Liver (tissue), 8 donors: ENCODE measurements at regions not wholly inside any gene's neighbourhood (a gene's known extent, or its start where the extent isn't known, plus 50 kb on each side); places are given as distances from the start of the nearest gene placed in this dataset.

Source experiments
- DNase-seq: peaks from one replicate; pipeline ENCODE4 v3.0.0-alpha.2; 2017; ENCODE audit warnings: low spot score
- H3K27ac ChIP-seq, 2 donors: one replicate each; pipeline ENCODE4 v1.7.0; 2013; ENCODE audit warnings: inconsistent platforms in 2 of 2, low read length in 2 of 2, control low read depth in 1 of 2, low read depth in 1 of 2, mild to moderate bottlenecking in 1 of 2
- H3K27me3 ChIP-seq, 4 donors: one replicate each; pipeline versions ENCODE4 v1.6.1 to v1.7.0; 2013; ENCODE audit warnings: low read length in 3 of 4, inconsistent platforms in 1 of 4, mild to moderate bottlenecking in 1 of 4, moderate library complexity in 1 of 4; ENCODE audit not compliant: control insufficient read depth in 4 of 4, insufficient read depth in 4 of 4
- H3K36me3 ChIP-seq, 4 donors: one replicate each; pipeline versions ENCODE4 v1.6.1 to v1.7.0; 2013; ENCODE audit warnings: low read length in 3 of 4, mild to moderate bottlenecking in 3 of 4, low read depth in 1 of 4, moderate library complexity in 1 of 4; ENCODE audit not compliant: control insufficient read depth in 4 of 4, insufficient read depth in 3 of 4
- H3K4me1 ChIP-seq, 4 donors: one replicate each; pipeline versions ENCODE4 v1.6.1 to v1.7.0; 2013; ENCODE audit warnings: low read length in 3 of 4, mild to moderate bottlenecking in 3 of 4, moderate library complexity in 1 of 4; ENCODE audit not compliant: control insufficient read depth in 4 of 4, insufficient read depth in 4 of 4
- H3K4me3 ChIP-seq, 3 donors: one replicate each; pipeline versions ENCODE4 v1.6.1 to v1.7.0; 2013; ENCODE audit warnings: low read length in 3 of 3, control low read depth in 1 of 3, low read depth in 1 of 3, mild to moderate bottlenecking in 1 of 3
- H3K9ac ChIP-seq, 2 donors: one replicate each; pipeline ENCODE4 v1.7.0; 2013; ENCODE audit warnings: low read length in 2 of 2, mild to moderate bottlenecking in 2 of 2, moderate library complexity in 2 of 2, control low read depth in 1 of 2, low read depth in 1 of 2
- H3K9me3 ChIP-seq, 4 donors: one replicate each; pipeline versions ENCODE4 v1.6.1 to v1.7.0; 2013; ENCODE audit warnings: low read length in 3 of 4; ENCODE audit not compliant: control insufficient read depth in 4 of 4
- FOXA1 ChIP-seq: IDR thresholded peaks from 2 replicates; pipeline ENCODE4 v1.6.1; 2016; ENCODE audit warnings: antibody characterized with exemption
- GABPA ChIP-seq, 2 donors: IDR thresholded peaks in 1 of 2; conservative IDR thresholded peaks in 1 of 2; 2 replicates each; pipeline ENCODE4 v1.6.1; 2016; ENCODE audit warnings: antibody characterized with exemption in 2 of 2, mild to moderate bottlenecking in 1 of 2, moderate library complexity in 1 of 2
- HNF4A ChIP-seq, 2 donors: conservative IDR thresholded peaks; 2 replicates each; pipeline ENCODE4 v1.6.1; 2016; ENCODE audit warnings: antibody characterized with exemption in 2 of 2, mild to moderate bottlenecking in 2 of 2
- HNF4G ChIP-seq: IDR thresholded peaks from 2 replicates; pipeline ENCODE4 v1.6.1; 2016; ENCODE audit warnings: antibody characterized with exemption
- JUND ChIP-seq, 2 donors: IDR thresholded peaks; 2 replicates each; pipeline ENCODE4 v1.6.1; 2016; ENCODE audit warnings: antibody characterized with exemption in 2 of 2
- NR2F2 ChIP-seq: IDR thresholded peaks from 2 replicates; pipeline ENCODE4 v1.6.1; 2016; ENCODE audit warnings: antibody characterized with exemption
- RAD21 ChIP-seq, 2 donors: IDR thresholded peaks; 2 replicates each; pipeline ENCODE4 v1.6.1; 2016; ENCODE audit warnings: antibody characterized with exemption in 2 of 2, mild to moderate bottlenecking in 2 of 2
- RXRA ChIP-seq, 2 donors: IDR thresholded peaks; 2 replicates each; pipeline ENCODE4 v1.6.1; 2017 to 2018; ENCODE audit warnings: antibody characterized with exemption in 2 of 2, mild to moderate bottlenecking in 1 of 2
- SP1 ChIP-seq: IDR thresholded peaks from 2 replicates; pipeline ENCODE4 v1.6.1; 2018; ENCODE audit warnings: antibody characterized with exemption, mild to moderate bottlenecking
- YY1 ChIP-seq: IDR thresholded peaks from 2 replicates; pipeline ENCODE4 v1.6.1; 2016; ENCODE audit warnings: antibody characterized with exemption, mild to moderate bottlenecking
- WGBS: extraction: QIAGEN DNeasy Blood & Tissue Kit; methylation state at CpG from one replicate; pipeline ENCODE4 v1.1.7; 2013; 5-methylcytosine and 5-hydroxymethylcytosine counted together
- TF ChIP-seq, protein P1 (sequence below): IDR thresholded peaks from 2 replicates; pipeline ENCODE4 v1.6.1; 2016; ENCODE audit warnings: antibody characterized with exemption
- TF ChIP-seq, protein P2 (sequence below): fragments of 150-350 bp; IDR thresholded peaks from 2 replicates; pipeline ENCODE4 v1.5.1; 2017; ENCODE audit warnings: improper control_type of control experiment, low read depth, low read length; ENCODE audit not compliant: missing input control
- TF ChIP-seq, protein P3 (sequence below): IDR thresholded peaks from 2 replicates; pipeline ENCODE4 v1.6.1; 2016; ENCODE audit warnings: antibody characterized with exemption
- donor health status: healthy.
- donor health status: healthy.
- donor health status: healthy.
- donor health status: healthy.
- donor health status: healthy.

DNA sequence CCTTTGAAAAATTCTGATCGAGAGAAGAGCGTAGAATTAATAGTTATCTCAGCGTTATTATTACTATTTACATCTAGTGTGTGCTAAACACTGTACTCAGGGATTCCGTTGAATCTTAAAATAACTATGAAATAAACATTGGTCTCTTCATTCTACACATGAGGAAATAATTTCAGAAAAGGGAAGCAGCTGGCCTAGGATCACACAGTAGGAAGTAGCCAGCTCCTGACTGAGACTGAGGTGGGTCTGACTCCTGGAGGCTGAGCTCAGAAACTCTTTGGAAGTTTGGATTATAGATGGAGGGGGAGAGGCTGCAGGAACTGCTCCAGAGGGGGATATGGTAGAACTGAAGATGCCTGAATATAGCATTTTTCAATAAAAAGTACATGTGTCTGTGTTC lies 183.9 kb upstream of the WDR11 start:
- H3K4me3 ChIP-seq: no peak overlapping the region
- no peak for TF ChIP-seq SP1
- no peak for TF ChIP-seq NR2F2
- TF ChIP-seq RAD21 (IDR thresholded peaks at IDR 0.05): no peak
- H3K36me3 ChIP-seq: no peaks in the 10 kb centered on the region
- H3K27ac ChIP-seq: no peak overlapping the region
- H3K9me3 ChIP-seq: no peaks in the 10 kb centered on the region
- no peaks in the 10 kb centered on the region for H3K27me3 ChIP-seq
- WGBS: 50% methylated on average over 4 of the region's 4 CpGs
- H3K4me1 ChIP-seq: no peaks in the 10 kb centered on the region
- DNase-seq: no peak
- no peak overlapping the region for H3K9ac ChIP-seq

DNA sequence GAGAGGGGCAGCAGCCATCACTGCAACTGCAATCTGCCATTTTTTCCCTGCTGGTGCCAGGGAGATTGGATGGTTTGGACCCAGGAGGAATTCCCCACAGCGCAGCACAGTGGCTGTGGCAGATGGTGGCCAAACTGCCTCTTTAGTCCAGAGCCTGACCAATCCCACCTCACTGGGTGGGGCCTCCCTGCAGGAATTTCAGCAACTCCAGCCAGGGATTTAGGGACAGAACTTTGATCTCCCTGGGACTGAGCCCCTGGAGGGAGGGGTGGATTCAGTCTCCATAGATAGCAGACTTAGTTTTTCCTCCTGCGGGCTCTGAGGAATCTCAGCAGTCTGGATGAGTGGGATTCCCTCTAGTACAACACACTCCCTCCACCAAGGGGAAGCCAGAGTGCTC lies 179.7 kb upstream of the WDR11 start:
- no peak overlapping the region for H3K4me3 ChIP-seq
- 58% methylated on average over 2 of the region's 2 CpGs for WGBS
- TF ChIP-seq FOXA1: no peak
- TF ChIP-seq RXRA (IDR thresholded peaks at IDR 0.05): no peak
- TF ChIP-seq SP1: no peak
- TF ChIP-seq, protein P1, sequence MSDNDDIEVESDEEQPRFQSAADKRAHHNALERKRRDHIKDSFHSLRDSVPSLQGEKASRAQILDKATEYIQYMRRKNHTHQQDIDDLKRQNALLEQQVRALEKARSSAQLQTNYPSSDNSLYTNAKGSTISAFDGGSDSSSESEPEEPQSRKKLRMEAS: no peak
- TF ChIP-seq RAD21 (IDR thresholded peaks at IDR 0.05): no peak
- TF ChIP-seq, protein P2, sequence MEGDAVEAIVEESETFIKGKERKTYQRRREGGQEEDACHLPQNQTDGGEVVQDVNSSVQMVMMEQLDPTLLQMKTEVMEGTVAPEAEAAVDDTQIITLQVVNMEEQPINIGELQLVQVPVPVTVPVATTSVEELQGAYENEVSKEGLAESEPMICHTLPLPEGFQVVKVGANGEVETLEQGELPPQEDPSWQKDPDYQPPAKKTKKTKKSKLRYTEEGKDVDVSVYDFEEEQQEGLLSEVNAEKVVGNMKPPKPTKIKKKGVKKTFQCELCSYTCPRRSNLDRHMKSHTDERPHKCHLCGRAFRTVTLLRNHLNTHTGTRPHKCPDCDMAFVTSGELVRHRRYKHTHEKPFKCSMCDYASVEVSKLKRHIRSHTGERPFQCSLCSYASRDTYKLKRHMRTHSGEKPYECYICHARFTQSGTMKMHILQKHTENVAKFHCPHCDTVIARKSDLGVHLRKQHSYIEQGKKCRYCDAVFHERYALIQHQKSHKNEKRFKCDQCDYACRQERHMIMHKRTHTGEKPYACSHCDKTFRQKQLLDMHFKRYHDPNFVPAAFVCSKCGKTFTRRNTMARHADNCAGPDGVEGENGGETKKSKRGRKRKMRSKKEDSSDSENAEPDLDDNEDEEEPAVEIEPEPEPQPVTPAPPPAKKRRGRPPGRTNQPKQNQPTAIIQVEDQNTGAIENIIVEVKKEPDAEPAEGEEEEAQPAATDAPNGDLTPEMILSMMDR: no peak
- no peak for TF ChIP-seq HNF4G
- no peak for DNase-seq
- H3K27me3 ChIP-seq: no peaks in the 10 kb centered on the region
- no peak overlapping the region for H3K27ac ChIP-seq
- H3K4me1 ChIP-seq: no peaks in the 10 kb centered on the region
- no peak overlapping the region for H3K9ac ChIP-seq
- no peaks in the 10 kb centered on the region for H3K9me3 ChIP-seq
- no peaks in the 10 kb centered on the region for H3K36me3 ChIP-seq

DNA sequence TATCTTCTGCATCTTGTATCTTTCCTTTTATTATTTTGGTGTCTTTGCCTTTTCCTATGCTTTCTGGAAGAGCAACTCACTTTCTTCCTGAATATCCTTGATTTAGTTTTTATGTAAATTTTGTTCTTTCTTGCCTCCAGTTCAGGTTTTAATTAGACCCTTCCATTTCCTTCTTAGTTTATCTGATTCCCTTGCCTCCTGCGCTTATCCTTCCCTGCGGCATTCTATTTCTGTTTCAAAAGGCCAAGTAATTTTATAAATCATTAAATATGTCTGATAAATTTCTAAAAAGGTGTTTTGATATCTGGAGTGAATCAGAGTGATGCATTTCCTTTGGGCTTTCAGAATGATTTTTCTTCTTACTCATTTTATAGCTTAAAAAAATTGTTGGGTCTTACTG lies 167.7 kb upstream of the WDR11 start:
- Histone ChIP-seq H3K4me1 (no peaks in the 10 kb centered on the region), H3K36me3 (no peaks in the 10 kb centered on the region), H3K9ac (no peak overlapping the region), H3K27ac (no peak overlapping the region), H3K9me3 (peaks cover 0 to under 1% (median under 1%) of the 10 kb centered on the region in 4 donors), H3K4me3 (no peak overlapping the region), H3K27me3 (peaks cover 0 to 3% (median 0%) of the 10 kb centered on the region in 4 donors)
- WGBS: 91% methylated on average over 2 of the region's 2 CpGs
- TF ChIP-seq SP1: no peak
- no peak for TF ChIP-seq YY1
- DNase-seq: no peak

DNA sequence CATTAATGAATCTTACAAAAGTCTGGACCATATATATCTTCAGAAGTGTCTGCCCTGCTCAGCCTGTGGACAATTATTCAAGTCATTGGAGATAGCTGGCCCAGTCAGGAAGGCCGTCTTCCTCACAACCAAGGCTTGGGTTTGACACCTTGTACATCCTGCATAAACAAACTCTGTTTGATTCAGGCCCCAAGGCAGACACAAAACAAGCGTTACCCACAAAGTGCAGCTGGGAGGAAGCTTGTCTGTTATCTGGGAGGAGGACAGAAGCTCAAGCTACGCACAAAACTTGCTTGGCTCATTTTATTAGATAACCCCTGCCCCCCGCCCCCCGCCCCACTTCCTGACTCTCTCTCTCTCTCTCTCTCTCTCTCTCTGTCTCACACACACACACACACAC lies 166.9 kb upstream of the WDR11 start:
- H3K4me1 ChIP-seq: no peaks in the 10 kb centered on the region
- WGBS: 19% methylated on average over 5 of the region's 5 CpGs
- H3K27me3 ChIP-seq: peaks cover 0 to 3% (median 0%) of the 10 kb centered on the region in 4 donors
- H3K9ac ChIP-seq: no peak overlapping the region
- no peak overlapping the region for H3K27ac ChIP-seq
- no peak overlapping the region for H3K4me3 ChIP-seq
- no peak for DNase-seq
- TF ChIP-seq SP1 (no peak), HNF4A (conservative IDR thresholded peaks at IDR 0.05) (no peak), YY1 (no peak), JUND (IDR thresholded peaks at IDR 0.05) (no peak), GABPA (IDR thresholded peaks at IDR 0.05 in 1 of 2, conservative IDR thresholded peaks at IDR 0.05 in 1 of 2) (no peak)
- TF ChIP-seq, protein P3, sequence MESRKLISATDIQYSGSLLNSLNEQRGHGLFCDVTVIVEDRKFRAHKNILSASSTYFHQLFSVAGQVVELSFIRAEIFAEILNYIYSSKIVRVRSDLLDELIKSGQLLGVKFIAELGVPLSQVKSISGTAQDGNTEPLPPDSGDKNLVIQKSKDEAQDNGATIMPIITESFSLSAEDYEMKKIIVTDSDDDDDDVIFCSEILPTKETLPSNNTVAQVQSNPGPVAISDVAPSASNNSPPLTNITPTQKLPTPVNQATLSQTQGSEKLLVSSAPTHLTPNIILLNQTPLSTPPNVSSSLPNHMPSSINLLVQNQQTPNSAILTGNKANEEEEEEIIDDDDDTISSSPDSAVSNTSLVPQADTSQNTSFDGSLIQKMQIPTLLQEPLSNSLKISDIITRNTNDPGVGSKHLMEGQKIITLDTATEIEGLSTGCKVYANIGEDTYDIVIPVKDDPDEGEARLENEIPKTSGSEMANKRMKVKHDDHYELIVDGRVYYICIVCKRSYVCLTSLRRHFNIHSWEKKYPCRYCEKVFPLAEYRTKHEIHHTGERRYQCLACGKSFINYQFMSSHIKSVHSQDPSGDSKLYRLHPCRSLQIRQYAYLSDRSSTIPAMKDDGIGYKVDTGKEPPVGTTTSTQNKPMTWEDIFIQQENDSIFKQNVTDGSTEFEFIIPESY: no peak
- H3K36me3 ChIP-seq: no peaks in the 10 kb centered on the region
- H3K9me3 ChIP-seq: no peaks in the 10 kb centered on the region
